Mucosa of descending colon (tissue), 3 donors: ENCODE measurements at regions not wholly inside any gene's neighbourhood (a gene's known extent, or its start where the extent isn't known, plus 50 kb on each side); places are given as distances from the start of the nearest gene placed in this dataset.
"Not testable (repeated sequence)": the region's sequence is repeated elsewhere in the genome, so short reads cannot be mapped to it uniquely, and the experiment has no call there.

Experiments used
- ATAC-seq: fragments of 200-7000 bp; cut with Tn5 transposase; one replicate; pipeline ENCODE4 v1.9.1; 2020; ENCODE audit warnings: mild to moderate bottlenecking, moderate library complexity
- DNase-seq, 3 donors: peaks; one replicate each; pipeline ENCODE4 v3.0.0-alpha.2; 2020
- H3K36me3 ChIP-seq: fragments of 200-600 bp; one replicate; pipeline ENCODE4 v1.8.0; 2021; ENCODE audit warnings: low read depth, mild to moderate bottlenecking
- H3K4me1 ChIP-seq: fragments of 200-600 bp; one replicate; pipeline ENCODE4 v1.8.0; 2021; ENCODE audit warnings: low read depth, mild to moderate bottlenecking
- H3K4me3 ChIP-seq: fragments of 200-600 bp; one replicate; pipeline ENCODE4 v1.8.0; 2021; ENCODE audit warnings: mild to moderate bottlenecking
- H3K9me3 ChIP-seq: fragments of 200-600 bp; one replicate; pipeline ENCODE4 v1.8.0; 2021; ENCODE audit warnings: mild to moderate bottlenecking
- intact Hi-C, 2 donors: fragments of 100-400 bp; cut with DNase I in 1 of 2; cut with micrococcal nuclease in 1 of 2; formaldehyde crosslinking; loops; one replicate each; pipeline versions ENCODE4 v1.11.0 to v1.11.1; 2022; cut with DNase I, micrococcal nuclease
- TF ChIP-seq, protein P1 (sequence below): fragments of 200-600 bp; IDR thresholded peaks from one replicate; pipeline ENCODE4 v1.8.0; 2022; ENCODE audit warnings: antibody characterized with exemption, mild to moderate bottlenecking
- donor health status: DM: no; HTN: no; CAD: no; lungs with moderate emphysema.
- donor health status: DM: no; HTN: no; CAD: no.
- donor health status: DM: no; HTN: yes; CAD: no.

DNA sequence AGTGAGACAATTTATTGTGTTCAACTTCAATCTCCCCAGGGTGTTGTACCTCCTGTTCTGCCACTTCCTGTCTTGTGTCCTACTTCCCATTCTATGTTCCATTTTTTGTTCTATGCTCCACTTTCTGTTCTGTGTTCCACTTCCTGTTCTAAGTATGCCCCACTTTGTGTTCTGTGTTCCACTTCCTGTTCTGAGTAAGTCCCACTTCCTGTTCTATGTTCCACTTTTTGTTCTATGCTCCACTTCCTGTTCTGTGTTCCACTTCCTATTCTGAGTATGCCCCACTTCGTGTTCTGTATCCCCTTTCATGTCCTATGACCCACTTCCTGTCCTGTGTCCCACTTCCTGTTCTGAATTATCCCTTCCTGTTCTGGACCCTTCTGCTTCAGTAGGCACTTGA, 732.7 kb downstream of the TBC1D22A start:
- no peak overlapping the region for H3K4me3 ChIP-seq
- no peaks in the 10 kb centered on the region for H3K36me3 ChIP-seq
- TF ChIP-seq, protein P1, sequence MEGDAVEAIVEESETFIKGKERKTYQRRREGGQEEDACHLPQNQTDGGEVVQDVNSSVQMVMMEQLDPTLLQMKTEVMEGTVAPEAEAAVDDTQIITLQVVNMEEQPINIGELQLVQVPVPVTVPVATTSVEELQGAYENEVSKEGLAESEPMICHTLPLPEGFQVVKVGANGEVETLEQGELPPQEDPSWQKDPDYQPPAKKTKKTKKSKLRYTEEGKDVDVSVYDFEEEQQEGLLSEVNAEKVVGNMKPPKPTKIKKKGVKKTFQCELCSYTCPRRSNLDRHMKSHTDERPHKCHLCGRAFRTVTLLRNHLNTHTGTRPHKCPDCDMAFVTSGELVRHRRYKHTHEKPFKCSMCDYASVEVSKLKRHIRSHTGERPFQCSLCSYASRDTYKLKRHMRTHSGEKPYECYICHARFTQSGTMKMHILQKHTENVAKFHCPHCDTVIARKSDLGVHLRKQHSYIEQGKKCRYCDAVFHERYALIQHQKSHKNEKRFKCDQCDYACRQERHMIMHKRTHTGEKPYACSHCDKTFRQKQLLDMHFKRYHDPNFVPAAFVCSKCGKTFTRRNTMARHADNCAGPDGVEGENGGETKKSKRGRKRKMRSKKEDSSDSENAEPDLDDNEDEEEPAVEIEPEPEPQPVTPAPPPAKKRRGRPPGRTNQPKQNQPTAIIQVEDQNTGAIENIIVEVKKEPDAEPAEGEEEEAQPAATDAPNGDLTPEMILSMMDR: no peak
- no peaks in the 10 kb centered on the region for H3K9me3 ChIP-seq
- ATAC-seq (no peak), DNase-seq (no peak)
- H3K4me1 ChIP-seq: no peaks in the 10 kb centered on the region
- intact Hi-C loops: no loop called here

DNA sequence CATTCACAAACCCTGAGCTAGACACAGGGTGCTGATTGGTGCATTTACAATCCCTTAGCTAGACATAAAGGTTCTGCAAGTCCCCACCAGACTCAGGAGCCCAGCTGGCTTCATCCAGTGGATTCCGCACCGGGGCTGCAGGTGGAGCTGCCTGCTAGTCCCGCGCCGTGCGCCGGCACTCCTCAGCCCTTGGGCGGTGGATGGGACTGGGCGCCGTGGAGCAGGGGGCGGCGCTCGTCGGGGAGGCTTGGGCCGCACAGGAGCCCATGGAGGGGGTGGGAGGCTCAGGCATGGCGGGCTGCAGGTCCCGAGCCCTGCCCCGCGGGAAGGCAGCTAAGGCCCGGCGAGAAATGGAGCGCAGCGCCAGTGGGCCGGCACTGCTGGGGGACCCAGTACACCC, 725.7 kb downstream of the TBC1D22A start:
- intact Hi-C loops, H3K4me3 ChIP-seq, ATAC-seq, DNase-seq, H3K36me3 ChIP-seq, H3K4me1 ChIP-seq, H3K9me3 ChIP-seq: not testable (repeated sequence)

DNA sequence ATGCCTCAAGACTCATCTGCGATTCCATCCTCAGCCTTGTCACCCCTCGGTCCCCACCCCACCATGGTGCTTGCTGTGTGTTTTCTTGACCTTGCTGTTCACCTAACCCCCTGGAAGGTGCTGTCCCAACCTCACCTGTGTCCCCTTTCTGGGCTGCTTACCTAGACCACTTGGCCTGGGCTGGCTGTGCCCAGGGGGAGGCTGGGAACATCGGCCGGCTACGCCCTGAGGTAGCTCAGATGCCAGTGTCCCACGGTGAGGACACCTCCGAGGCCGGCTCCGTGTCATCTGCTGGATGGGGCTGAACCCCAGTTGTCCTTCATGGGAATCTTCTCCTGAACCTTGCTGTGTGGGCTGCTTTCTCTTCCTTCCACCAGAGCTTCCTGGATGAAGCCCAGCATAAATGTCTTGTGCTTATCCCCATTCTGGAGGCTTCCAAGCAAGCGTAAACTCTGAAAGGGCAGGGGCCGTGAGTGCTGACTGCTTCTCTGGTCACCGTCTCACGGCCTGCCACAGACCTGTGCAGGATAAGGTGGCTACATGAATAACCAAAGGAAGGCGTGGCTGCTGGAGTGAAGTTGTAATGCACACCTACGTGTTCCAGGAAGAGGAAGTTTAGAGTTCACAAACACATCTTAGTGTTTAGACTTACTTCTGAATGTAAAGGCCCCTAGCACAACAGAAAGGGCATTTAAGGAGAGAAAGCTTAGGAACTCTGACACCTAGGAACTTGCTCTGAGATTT, 724.3 kb downstream of the TBC1D22A start:
- DNase-seq: peak in 2 of 3 donors; percentile 37 to 40
- H3K36me3 ChIP-seq: no peaks in the 10 kb centered on the region
- no peaks in the 10 kb centered on the region for H3K9me3 ChIP-seq
- H3K4me3 ChIP-seq: no peak overlapping the region
- H3K4me1 ChIP-seq: no peaks in the 10 kb centered on the region
- peak; percentile 92 for ATAC-seq
- intact Hi-C loops: no loop called here
- TF ChIP-seq, protein P1: no peak

DNA sequence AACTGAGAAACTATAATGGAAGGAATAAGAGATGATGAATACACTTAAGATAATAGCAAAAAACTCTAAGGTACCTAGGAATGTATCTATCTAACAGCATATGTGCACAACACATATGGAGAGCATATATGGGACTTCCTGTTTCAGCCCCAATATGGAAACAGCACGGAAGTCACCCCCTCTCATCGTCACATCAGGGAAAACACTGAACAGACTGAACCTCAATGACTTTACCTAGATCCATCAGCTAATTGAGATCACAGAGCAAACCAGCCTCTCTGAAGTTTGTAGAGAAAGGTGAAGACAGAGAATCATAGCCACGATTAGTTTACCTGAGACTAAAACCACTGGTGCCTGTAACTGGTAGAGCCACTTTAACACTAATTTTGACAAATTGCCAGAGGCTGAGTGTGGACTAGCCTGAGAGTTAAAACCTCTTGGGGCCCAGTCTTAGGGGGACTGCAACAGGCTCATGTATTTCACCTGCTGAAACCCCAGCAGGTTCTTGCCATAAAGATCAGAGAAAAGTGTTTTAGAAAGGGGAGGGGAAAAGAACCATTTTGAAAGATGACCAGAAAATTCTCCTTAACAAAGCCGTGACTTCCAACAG, 722.6 kb downstream of the TBC1D22A start:
- intact Hi-C loops: no loop called here
- no peaks in the 10 kb centered on the region for H3K36me3 ChIP-seq
- ATAC-seq: no peak
- no peak overlapping the region for H3K4me3 ChIP-seq
- no peaks in the 10 kb centered on the region for H3K9me3 ChIP-seq
- no peak for DNase-seq
- TF ChIP-seq, protein P1: no peak
- H3K4me1 ChIP-seq: no peaks in the 10 kb centered on the region

DNA sequence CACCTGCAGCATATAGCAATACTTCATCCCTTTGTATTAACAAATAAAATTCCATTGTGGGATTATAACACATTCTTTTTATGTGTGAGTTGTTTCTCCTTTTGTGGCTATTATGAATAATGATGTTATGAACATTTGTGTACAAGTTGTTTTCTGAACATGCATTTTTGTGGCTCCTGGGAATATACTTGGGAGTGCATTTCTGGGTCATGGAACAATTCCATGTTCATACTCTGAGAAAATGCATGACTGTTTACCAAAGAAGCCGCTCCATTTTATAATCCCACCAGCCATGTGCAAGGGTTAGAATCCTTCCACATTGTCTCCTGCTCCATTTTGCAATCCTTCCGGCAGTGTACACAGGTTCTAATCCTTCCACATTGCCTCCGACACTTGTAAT, 713.8 kb downstream of the TBC1D22A start:
- ATAC-seq: no peak
- intact Hi-C loops: no loop called here
- Histone ChIP-seq H3K9me3 (no peaks in the 10 kb centered on the region), H3K36me3 (no peaks in the 10 kb centered on the region), H3K4me1 (no peaks in the 10 kb centered on the region), H3K4me3 (no peak overlapping the region)
- TF ChIP-seq, protein P1: no peak
- DNase-seq: no peak

DNA sequence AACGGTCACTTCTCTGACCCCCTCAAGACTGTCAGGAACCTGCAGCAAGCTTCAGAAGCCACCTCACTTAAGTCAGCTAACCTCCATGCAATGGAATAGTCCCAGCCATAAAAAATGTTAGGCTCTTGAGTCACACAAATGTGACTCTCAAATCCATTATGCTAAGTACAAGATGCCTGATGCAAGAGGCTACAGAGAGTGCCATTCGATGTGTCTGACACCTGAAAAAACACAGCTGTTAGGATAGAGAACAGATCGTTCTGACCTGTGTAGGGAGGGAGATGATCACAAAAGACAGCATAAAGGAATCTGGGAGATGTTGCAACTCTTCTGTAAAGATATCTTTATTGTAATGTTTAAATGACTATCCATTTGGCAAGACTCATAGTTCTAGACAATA, 712.4 kb downstream of the TBC1D22A start:
- Histone ChIP-seq H3K9me3 (no peaks in the 10 kb centered on the region), H3K4me3 (no peak overlapping the region), H3K36me3 (no peaks in the 10 kb centered on the region), H3K4me1 (no peaks in the 10 kb centered on the region)
- no peak for DNase-seq
- ATAC-seq: no peak
- intact Hi-C loops: no loop called here
- TF ChIP-seq, protein P1: no peak
